B cell (primary cell): ENCODE measurements at regions not wholly inside any gene's neighbourhood (a gene's known extent, or its start where the extent isn't known, plus 50 kb on each side); places are given as distances from the start of the nearest gene placed in this dataset.

ENCODE experiments used
- ATAC-seq: fragments of 200-7000 bp; cut with Tn5 transposase; one replicate; pipeline ENCODE4 v1.10.0; 2021; ENCODE audit warnings: low read depth, mild to moderate bottlenecking, moderate number of reproducible peaks, moderate library complexity
- CTCF ChIA-PET: fragments of 350-600 bp; sonication (Branson Sonifier 250); formaldehyde crosslinking; loops from one replicate; lab custom pipeline; 2021; ENCODE audit warnings: antibody characterized with exemption, inconsistent platforms; lab: Charles Lee
- POLR2A ChIA-PET: fragments of 350-600 bp; sonication (Branson Sonifier 250); formaldehyde crosslinking; loops from one replicate; lab custom pipeline; 2021; ENCODE audit warnings: antibody characterized with exemption; lab: Charles Lee
- DNase-seq: peaks from one replicate; pipeline ENCODE4 v3.0.0; 2013
- H2AFZ ChIP-seq: 2 replicates; pipeline ENCODE4 v1.6.1; 2012; ENCODE audit warnings: mild to moderate bottlenecking, low read depth, low read length; ENCODE audit not compliant: insufficient read depth, poor library complexity, severe bottlenecking
- H3K27ac ChIP-seq, 2 donors: 1 replicate in 1 of 2; 2 replicates in 1 of 2; pipeline ENCODE4 v1.5.1; 2012 to 2013; ENCODE audit warnings: low read length in 2 of 2, mild to moderate bottlenecking in 2 of 2, moderate library complexity in 1 of 2
- H3K27me3 ChIP-seq, 4 experiments: fragments of 200-600 bp in 1 of 4; sonication (generic) in 1 of 4; replicated peaks in 1 of 4; 1 replicate in 2 of 4; 2 replicates in 2 of 4; pipeline versions ENCODE4 v1.6.1 to v1.7.0; 2013 to 2016; ENCODE audit warnings: low read length in 3 of 4, mild to moderate bottlenecking in 2 of 4, mixed read lengths in 1 of 4, moderate library complexity in 1 of 4; ENCODE audit not compliant: insufficient read depth in 4 of 4, control insufficient read depth in 3 of 4; ENCODE audit errors: control extremely low read depth in 1 of 4
- H3K36me3 ChIP-seq, 2 experiments: replicated peaks in 1 of 2; 1 replicate in 1 of 2; 2 replicates in 1 of 2; pipeline versions ENCODE4 v1.6.1 to v1.7.1; 2013; ENCODE audit warnings: low read length in 1 of 2; ENCODE audit not compliant: insufficient read depth in 2 of 2, control insufficient read depth in 1 of 2; ENCODE audit errors: control extremely low read depth in 1 of 2, extremely low read depth in 1 of 2
- H3K4me1 ChIP-seq, 2 donors: fragments of 200-600 bp in 1 of 2; sonication (generic) in 1 of 2; 1 replicate in 1 of 2; 2 replicates in 1 of 2; pipeline versions ENCODE4 v1.5.1 to v1.6.1; 2013 to 2017; ENCODE audit warnings: low read length in 2 of 2; ENCODE audit not compliant: control insufficient read depth in 2 of 2, insufficient read depth in 2 of 2
- H3K4me2 ChIP-seq: replicated peaks from 2 replicates; pipeline ENCODE3; 2012; ENCODE audit warnings: mild to moderate bottlenecking, low read depth, low read length; ENCODE audit not compliant: poor library complexity, severe bottlenecking
- H3K4me3 ChIP-seq, 5 experiments: fragments of 200-600 bp in 1 of 5; sonication (generic) in 1 of 5; 1 replicate in 3 of 5; 2 replicates in 2 of 5; pipeline versions ENCODE4 v1.5.1 to v1.7.0; 2011 to 2016; ENCODE audit warnings: low read length in 4 of 5, mild to moderate bottlenecking in 4 of 5, low read depth in 2 of 5, control low read depth in 1 of 5, moderate library complexity in 1 of 5; ENCODE audit not compliant: insufficient read depth in 1 of 5; ENCODE audit errors: control extremely low read depth in 1 of 5, extremely low read depth in 1 of 5
- H3K79me2 ChIP-seq: fragments of 200-600 bp; sonication (generic); one replicate; pipeline ENCODE4 v1.6.0; 2016; ENCODE audit warnings: low read length; ENCODE audit not compliant: control insufficient read depth, insufficient read depth
- H3K9ac ChIP-seq: fragments of 200-600 bp; sonication (generic); 2 replicates; pipeline ENCODE4 v1.6.1; 2017; ENCODE audit warnings: mild to moderate bottlenecking, low read length, moderate library complexity
- H3K9me3 ChIP-seq, 3 donors: one replicate each; pipeline versions ENCODE4 v1.6.1 to v1.7.1; 2013; ENCODE audit warnings: low read length in 2 of 3; ENCODE audit not compliant: control insufficient read depth in 2 of 3, insufficient read depth in 1 of 3; ENCODE audit errors: control extremely low read depth in 1 of 3
- H4K20me1 ChIP-seq: 2 replicates; pipeline ENCODE4 v1.6.0; 2012; ENCODE audit warnings: mild to moderate bottlenecking, low read length; ENCODE audit not compliant: insufficient read depth, control insufficient read depth, poor library complexity, severe bottlenecking
- H3K27ac Mint-ChIP-seq: one replicate; pipeline ENCODE4 v1.8.0; 2021; ENCODE audit warnings: mixed read lengths
- H3K27me3 Mint-ChIP-seq: one replicate; pipeline ENCODE4 v1.8.0; 2021; ENCODE audit warnings: mixed read lengths
- H3K4me1 Mint-ChIP-seq: one replicate; pipeline ENCODE4 v1.8.0; 2021; ENCODE audit warnings: mixed read lengths
- H3K4me3 Mint-ChIP-seq: one replicate; pipeline ENCODE4 v1.8.0; 2021; ENCODE audit warnings: mixed read lengths
- H3K9me3 Mint-ChIP-seq: one replicate; pipeline ENCODE4 v1.8.0; 2022; ENCODE audit warnings: mixed read lengths; ENCODE audit not compliant: insufficient read depth
- EZH2 ChIP-seq: IDR thresholded peaks from 2 replicates; pipeline ENCODE4 v1.6.1; 2012; ENCODE audit warnings: borderline replicate concordance, low read depth, mild to moderate bottlenecking, moderate library complexity, low read length; ENCODE audit not compliant: insufficient read depth, poor library complexity, severe bottlenecking
- WGBS: methylation state at CpG from one replicate; pipeline ENCODE4 v1.1.5; 2013; ENCODE audit warnings: missing lambda C conversion rate; ENCODE audit not compliant: insufficient coverage; 5-methylcytosine and 5-hydroxymethylcytosine counted together
- intact Hi-C: fragments of 100-400 bp; cut with micrococcal nuclease; formaldehyde crosslinking; loops from one replicate; pipeline ENCODE4 v1.10.0; 2022
- TF ChIP-seq, protein P1 (sequence below): fragments of 200-600 bp; IDR thresholded peaks from one replicate; pipeline ENCODE4 v1.8.0; 2022; ENCODE audit warnings: antibody characterized with exemption, mild to moderate bottlenecking

- ChIA-PET POLR2A (no interaction called here), CTCF (no interaction called here)
- H3K4me1 Mint-ChIP-seq: no peaks in the 10 kb centered on the region
- H3K4me3 Mint-ChIP-seq: no peak overlapping the region
- H2AFZ ChIP-seq: no peak overlapping the region
- intact Hi-C loops: no loop called here
- H3K36me3 ChIP-seq: no peaks in the 10 kb centered on the region
- no peak overlapping the region for H3K9ac ChIP-seq
- 50% methylated on average over 1 of the region's 2 CpGs for WGBS
- H3K27ac Mint-ChIP-seq: no peak overlapping the region
- H3K79me2 ChIP-seq: no peaks in the 10 kb centered on the region
- H3K27me3 Mint-ChIP-seq: no peaks in the 10 kb centered on the region
- H3K27me3 ChIP-seq: no peaks in the 10 kb centered on the region
- TF ChIP-seq, protein P1, sequence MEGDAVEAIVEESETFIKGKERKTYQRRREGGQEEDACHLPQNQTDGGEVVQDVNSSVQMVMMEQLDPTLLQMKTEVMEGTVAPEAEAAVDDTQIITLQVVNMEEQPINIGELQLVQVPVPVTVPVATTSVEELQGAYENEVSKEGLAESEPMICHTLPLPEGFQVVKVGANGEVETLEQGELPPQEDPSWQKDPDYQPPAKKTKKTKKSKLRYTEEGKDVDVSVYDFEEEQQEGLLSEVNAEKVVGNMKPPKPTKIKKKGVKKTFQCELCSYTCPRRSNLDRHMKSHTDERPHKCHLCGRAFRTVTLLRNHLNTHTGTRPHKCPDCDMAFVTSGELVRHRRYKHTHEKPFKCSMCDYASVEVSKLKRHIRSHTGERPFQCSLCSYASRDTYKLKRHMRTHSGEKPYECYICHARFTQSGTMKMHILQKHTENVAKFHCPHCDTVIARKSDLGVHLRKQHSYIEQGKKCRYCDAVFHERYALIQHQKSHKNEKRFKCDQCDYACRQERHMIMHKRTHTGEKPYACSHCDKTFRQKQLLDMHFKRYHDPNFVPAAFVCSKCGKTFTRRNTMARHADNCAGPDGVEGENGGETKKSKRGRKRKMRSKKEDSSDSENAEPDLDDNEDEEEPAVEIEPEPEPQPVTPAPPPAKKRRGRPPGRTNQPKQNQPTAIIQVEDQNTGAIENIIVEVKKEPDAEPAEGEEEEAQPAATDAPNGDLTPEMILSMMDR: no peak
- TF ChIP-seq EZH2: no peak
- no peak overlapping the region for H3K27ac ChIP-seq
- H3K4me2 ChIP-seq: no peak overlapping the region
- no peaks in the 10 kb centered on the region for H3K9me3 Mint-ChIP-seq
- H3K9me3 ChIP-seq: no peaks in the 10 kb centered on the region
- no peaks in the 10 kb centered on the region for H3K4me1 ChIP-seq
- no peak for DNase-seq
- no peak overlapping the region for H3K4me3 ChIP-seq
- H4K20me1 ChIP-seq: no peaks in the 10 kb centered on the region
- no peak for ATAC-seq
Measured at GRCh38 chr6:77573843-77574242, 79.0 kb upstream of the MEI4 start.

GRCh38 chr6:77587963-77588362 is 64.9 kb upstream of the MEI4 start:
- H3K9me3 Mint-ChIP-seq: no peaks in the 10 kb centered on the region
- no peak for TF ChIP-seq EZH2
- TF ChIP-seq, protein P1: no peak
- H3K4me1 Mint-ChIP-seq: no peaks in the 10 kb centered on the region
- H3K27me3 ChIP-seq: no peaks in the 10 kb centered on the region
- H3K27ac Mint-ChIP-seq: no peak overlapping the region
- H4K20me1 ChIP-seq: no peaks in the 10 kb centered on the region
- no peak overlapping the region for H3K4me2 ChIP-seq
- ChIA-PET POLR2A (no interaction called here), CTCF (no interaction called here)
- no peaks in the 10 kb centered on the region for H3K27me3 Mint-ChIP-seq
- whole genome bisulfite sequencing: no CpG with 5 or more reads among the region's 1 CpG
- no peak overlapping the region for H3K4me3 Mint-ChIP-seq
- no peak for DNase-seq
- no peaks in the 10 kb centered on the region for H3K9me3 ChIP-seq
- H3K79me2 ChIP-seq: no peaks in the 10 kb centered on the region
- intact Hi-C loops: no loop called here
- no peak overlapping the region for H3K9ac ChIP-seq
- no peak for ATAC-seq
- no peak overlapping the region for H3K4me3 ChIP-seq
- no peak overlapping the region for H3K27ac ChIP-seq
- H3K4me1 ChIP-seq: no peaks in the 10 kb centered on the region
- H2AFZ ChIP-seq: no peak overlapping the region
- H3K36me3 ChIP-seq: no peaks in the 10 kb centered on the region
